GM18909 (cell line): ENCODE measurements at regions not wholly inside any gene's neighbourhood (a gene's known extent, or its start where the extent isn't known, plus 50 kb on each side); places are given as distances from the start of the nearest gene placed in this dataset.
"Not testable (repeated sequence)": the region's sequence is repeated elsewhere in the genome, so short reads cannot be mapped to it uniquely, and the experiment has no call there.

Experiments
- ATAC-seq: cut with Tn5 transposase; IDR thresholded peaks from one replicate; pipeline ENCODE4 v1.9.1; 2021; ENCODE audit warnings: mild to moderate bottlenecking; ENCODE audit not compliant: unreplicated experiment, poor library complexity

- no peak for ATAC-seq
Measured at GRCh38 chr5:57880216-57880615, 397.6 kb upstream of the ACTBL2 start.

- ATAC-seq = no peak
Measured at GRCh38 chr5:57878301-57878722, 395.7 kb upstream of the ACTBL2 start.

GRCh38 chr5:57871496-57871895 lies 388.9 kb upstream of the ACTBL2 start:
- ATAC-seq = no peak

GRCh38 chr5:57870267-57870666 lies 387.7 kb upstream of the ACTBL2 start:
- ATAC-seq = not testable (repeated sequence)

- ATAC-seq = no peak
Measured at GRCh38 chr5:57863661-57864060, 381.1 kb upstream of the ACTBL2 start.

- no peak for ATAC-seq
Measured at GRCh38 chr5:57862942-57863341, 380.3 kb upstream of the ACTBL2 start.

GRCh38 chr5:57862471-57862911 lies 379.9 kb upstream of the ACTBL2 start:
- no peak for ATAC-seq

- ATAC-seq = no peak
Measured at GRCh38 chr5:57859626-57860025, 377.0 kb upstream of the ACTBL2 start.

- ATAC-seq = no peak
Measured at GRCh38 chr5:57858905-57859304, 376.3 kb upstream of the ACTBL2 start.

- no peak for ATAC-seq
Measured at GRCh38 chr5:57857696-57858095, 375.1 kb upstream of the ACTBL2 start.

GRCh38 chr5:57855831-57856230 lies 373.2 kb upstream of the ACTBL2 start:
- ATAC-seq = no peak

- ATAC-seq = no peak
Measured at GRCh38 chr5:57853929-57854697, 371.5 kb upstream of the ACTBL2 start.

- ATAC-seq = no peak
Measured at GRCh38 chr5:57850109-57850508, 367.5 kb upstream of the ACTBL2 start.

GRCh38 chr5:57845025-57845424 lies 362.4 kb upstream of the ACTBL2 start:
- ATAC-seq = no peak

GRCh38 chr5:57844410-57844809 lies 361.8 kb upstream of the ACTBL2 start:
- no peak for ATAC-seq

GRCh38 chr5:57843059-57843367 lies 360.4 kb upstream of the ACTBL2 start:
- ATAC-seq = no peak

GRCh38 chr5:57842364-57843058 lies 359.9 kb upstream of the ACTBL2 start:
- no peak for ATAC-seq

GRCh38 chr5:57841676-57842363 lies 359.2 kb upstream of the ACTBL2 start:
- ATAC-seq = no peak

GRCh38 chr5:57839437-57840079 lies 356.9 kb upstream of the ACTBL2 start:
- no peak for ATAC-seq

- ATAC-seq = no peak
Measured at GRCh38 chr5:57839025-57839424, 356.4 kb upstream of the ACTBL2 start.

GRCh38 chr5:57836921-57837320 lies 354.3 kb upstream of the ACTBL2 start:
- ATAC-seq = no peak
